DMS53 treated with DMSO at 0.1 percent for 48 hours (cell line): ENCODE measurements at regions not wholly inside any gene's neighbourhood (a gene's known extent, or its start where the extent isn't known, plus 50 kb on each side); places are given as distances from the start of the nearest gene placed in this dataset.

ENCODE experiments used
- DNase-seq: peaks from one replicate; lab custom pipeline; 2025; ENCODE audit not compliant: unreplicated experiment; lab: John Stamatoyannopoulos, UW

DNA sequence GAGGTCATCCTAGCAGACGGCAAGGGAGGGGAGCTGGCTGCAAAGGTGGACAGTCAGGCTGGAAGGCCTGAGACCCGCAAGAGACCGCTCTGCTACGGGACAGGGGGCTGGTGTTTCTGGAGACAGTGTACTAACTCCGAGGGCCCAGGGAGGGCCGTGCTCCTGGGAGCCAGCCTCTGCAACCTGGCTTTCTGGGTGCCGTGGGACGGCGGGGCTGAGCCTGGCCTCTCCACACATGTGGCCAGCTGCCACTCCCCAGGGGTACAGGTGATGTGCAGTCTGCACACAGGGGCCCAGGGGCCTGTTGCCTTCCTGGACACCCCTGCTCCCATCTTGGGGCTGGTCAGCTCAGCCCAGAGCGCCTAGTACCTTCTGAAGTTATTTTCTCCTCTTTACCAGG is 92.2 kb downstream of the MRPL36 start:
- DNase-seq: no peak

GRCh38 chr5:1706428-1706827 is 93.2 kb downstream of the MRPL36 start:
- DNase-seq: no peak

DNA sequence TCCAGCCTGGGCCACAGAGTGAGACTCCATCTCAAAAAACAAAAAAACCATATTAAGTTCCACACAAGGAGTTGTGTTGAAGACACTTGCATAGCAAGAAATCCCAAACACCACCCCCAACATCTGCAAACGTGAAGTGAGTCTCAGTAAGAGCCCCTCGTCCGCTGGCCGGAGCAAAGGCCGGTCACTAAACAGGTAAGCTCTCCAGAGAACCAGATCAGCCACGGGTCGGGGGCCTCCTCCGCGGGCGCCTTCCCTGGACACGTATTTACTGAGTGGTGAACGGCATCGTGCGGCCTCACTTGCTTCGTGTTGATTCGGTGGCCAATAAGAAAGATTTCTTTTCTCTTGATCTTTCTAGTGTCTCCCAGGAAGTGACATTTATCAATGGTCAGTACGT is 93.6 kb downstream of the MRPL36 start:
- no peak for DNase-seq

- no peak for DNase-seq
These were observed 95.0 kb downstream of the MRPL36 start for GRCh38 chr5:1704676-1705075.

DNA sequence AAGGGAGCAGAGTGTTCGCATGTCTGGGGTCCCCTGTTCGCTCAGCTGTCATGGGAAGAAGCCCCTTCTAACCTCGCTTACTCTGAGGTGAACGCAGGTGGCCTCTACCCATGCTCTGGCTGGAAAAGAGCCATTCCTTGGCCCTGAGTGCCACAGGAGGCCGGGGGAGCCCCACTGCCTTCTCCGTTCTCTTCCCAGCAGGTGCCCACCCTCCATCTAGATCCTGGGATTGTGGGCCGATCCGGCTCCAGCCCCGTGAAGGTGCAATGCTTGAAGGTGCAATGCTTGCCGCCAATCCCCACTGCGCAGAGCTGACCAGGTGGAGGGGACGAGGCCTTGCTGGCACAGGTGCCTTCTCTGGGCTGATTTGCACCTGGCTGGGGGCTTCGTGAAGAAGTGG is 95.4 kb downstream of the MRPL36 start:
- no peak for DNase-seq

GRCh38 chr5:1703352-1704050 is 96.1 kb downstream of the MRPL36 start:
- DNase-seq: no peak

GRCh38 chr5:1702318-1702717 is 97.3 kb downstream of the MRPL36 start:
- no peak for DNase-seq

DNA sequence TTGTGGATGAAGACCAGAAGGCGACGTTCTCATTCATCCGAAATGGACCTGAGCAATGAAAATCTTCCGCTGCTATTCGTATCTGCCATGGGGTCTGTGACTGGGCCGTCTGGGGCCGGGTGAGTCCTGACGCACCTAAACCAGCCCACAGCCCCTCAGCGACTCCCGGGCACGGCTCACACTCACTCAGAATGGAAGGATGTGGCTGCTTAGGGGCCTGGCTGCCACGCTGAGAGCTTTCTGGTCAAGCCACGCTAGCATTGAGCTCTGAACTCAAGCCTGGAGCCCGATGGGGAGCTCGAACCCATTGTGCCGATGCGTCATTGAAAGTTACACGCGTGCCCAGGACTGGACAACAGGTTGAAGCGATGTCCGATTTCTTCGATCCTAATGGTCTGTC is 97.8 kb downstream of the MRPL36 start:
- no peak for DNase-seq

DNA sequence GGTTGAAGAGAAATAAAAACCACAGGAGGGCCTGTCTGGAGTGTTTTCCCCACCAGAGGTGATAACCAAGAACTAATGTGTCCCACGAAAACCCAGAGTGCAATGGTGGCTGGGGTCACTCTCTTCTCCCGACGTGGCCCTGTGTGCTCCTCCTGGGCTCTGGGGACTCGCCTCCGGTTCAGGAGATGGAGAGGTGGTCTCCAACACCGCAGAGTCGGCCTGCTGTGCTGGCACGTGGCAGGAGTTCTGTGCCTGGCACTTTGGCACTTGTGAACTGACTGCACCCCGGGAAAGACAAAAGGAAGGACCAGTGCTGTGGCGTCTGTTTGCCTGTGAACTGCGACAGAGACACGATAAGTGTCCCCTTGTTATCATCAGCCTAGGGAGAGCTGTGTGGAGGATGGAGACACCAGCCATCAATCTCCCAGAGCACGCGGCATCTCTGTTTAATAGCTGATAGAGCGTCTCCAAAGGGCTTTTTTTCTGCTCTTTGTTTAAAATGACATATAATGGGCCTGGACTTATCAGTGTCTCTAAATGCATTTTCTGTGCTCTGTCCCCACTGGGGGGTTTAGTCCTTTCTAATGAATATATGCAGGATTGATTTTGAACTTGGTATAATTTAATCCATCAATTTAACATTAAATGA is 98.3 kb downstream of the MRPL36 start:
- DNase-seq: no peak

DNA sequence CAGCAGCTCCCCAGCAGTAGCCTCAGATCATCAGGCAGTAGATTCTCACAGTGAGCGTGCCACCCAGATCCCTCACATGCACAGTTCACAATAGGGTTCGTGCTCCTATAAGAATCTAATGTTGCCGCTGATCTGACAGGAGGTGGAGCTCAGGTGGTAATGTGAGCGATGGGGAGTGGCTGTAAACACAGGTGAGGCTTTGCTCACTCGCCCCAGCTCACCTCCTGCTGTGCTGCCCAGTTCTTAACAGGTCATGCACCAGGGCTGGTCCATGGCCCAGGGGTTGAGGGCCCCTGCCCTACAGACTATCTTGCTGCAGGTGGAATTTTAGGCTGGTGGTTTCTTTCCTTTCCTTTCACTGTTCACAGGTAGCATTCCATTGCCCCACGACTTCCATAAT is 100.2 kb downstream of the MRPL36 start:
- DNase-seq: no peak

DNA sequence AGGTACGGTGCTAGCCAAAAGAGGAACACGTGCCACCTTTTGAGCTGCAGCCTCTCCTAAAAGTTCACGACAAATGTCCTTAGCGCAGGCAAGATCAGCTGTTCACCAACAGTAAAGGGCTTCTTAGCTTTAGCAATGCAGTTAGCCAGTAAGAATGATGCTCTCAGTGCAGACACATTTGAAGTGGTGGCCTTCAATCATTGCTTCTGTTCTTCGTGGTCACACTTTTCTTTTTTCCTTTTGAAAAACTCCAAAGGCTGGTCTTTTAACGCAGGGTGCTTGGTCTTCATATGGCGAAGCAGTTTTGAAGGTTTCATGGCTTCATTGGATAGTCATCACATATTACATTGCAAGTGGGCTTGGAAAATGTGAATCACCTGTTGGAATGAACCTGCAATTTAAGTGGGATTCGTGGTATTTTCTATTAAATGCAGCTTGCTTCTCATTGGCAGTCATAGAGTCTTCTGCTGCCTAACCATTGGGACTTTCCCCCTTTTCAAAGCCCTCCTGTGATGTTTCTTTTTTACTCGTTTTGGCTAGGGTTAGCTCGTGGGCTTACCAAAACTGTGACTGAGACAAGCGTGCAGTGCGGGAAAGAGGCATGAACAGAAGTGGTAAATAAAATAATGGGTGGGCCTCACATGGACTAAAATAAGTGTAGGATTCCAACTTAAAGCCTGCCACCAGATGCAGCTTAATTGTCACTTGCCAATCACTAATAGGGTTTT is 100.9 kb downstream of the MRPL36 start:
- no peak for DNase-seq

DNA sequence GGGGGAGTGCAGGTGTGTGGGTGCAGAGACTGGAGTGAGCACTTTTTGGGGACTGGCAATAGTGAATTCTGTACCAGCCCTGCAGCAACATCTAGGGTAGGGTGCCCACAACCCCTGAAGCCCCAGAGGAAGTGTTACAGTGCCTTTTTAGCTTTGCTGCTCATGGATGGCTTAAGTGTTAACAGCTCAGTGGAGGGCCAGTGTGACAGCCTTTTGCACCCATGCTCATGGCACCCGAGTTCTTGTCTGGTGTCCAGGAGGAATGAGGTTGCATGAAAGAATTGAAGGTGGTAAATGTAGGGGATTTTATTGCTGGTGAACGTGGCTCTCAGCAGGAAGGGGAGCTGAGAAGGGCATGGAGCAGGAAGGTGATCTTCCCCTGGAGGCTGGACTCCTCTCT is 107.3 kb downstream of the MRPL36 start:
- no peak for DNase-seq

DNA sequence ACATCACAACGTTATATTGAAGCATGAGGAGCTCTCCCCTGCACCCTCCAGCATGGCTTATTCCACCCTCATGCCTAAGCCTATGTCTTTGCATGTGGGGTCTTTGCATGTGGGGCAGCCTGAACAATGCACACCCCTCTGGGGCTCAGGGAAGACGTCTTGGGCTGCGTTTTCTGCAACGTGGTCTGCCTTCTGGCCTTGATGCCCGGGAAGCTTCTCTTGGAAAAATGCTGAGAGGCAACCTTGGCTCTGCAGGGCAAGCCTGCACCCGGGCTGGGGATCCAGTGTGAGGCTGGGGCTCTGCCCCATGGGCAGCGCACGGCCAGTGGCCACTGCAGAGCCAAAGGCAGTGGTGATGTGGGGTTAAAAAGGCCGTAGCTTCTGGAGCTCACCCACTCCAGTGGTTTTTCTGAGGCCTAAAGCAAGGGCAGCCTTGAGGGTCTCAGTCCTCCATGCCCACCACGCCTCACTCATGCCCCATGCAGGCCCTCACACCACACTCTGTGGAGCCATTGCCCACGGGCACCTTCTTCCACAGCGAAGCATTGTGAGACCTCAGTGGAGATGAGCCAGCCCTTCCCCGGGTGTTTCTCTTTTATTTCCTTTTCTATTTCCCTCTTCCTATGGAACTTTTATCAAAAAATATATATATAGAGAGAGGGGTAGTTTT is 112.2 kb downstream of the MRPL36 start:
- DNase-seq: no peak

DNA sequence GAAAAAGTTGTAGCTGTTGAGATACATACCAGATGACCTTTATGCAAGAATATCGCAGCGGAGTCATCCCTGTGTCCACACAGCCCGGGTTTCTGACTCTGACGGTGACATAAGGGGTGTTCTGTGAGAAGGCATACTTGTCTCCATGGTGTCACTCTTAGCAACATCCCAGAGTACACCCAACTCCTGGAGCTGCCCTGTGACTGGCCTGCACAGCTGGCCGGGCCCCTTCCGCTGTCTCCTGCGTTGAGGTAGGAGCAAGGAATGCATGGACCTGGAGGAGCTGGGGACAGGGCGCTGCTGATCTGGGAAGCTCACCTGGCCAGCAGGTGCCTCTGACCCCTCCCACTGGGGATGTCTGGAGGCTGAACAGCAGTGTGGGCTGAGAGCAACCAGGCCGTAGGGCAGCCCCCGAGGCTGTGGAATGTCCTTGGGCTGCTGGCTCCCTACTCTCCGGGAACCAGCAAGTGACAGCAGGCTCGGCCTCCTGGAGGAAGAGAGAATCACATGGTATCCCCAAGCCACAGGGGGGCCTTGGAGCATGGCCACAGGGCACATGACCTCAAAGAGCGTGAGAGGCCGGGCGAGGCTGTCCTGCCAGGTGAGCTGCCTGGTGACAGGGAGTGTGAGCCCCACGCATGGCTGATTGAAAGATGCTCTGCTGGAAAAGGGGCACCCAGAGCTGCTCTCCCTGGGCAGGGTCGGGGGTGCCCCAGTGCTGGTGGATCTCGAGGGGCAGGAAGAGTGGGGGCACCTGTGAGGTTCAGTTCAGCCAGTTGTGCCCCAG is 113.4 kb downstream of the MRPL36 start:
- no peak for DNase-seq

GRCh38 chr5:1685066-1685465 is 114.6 kb downstream of the MRPL36 start:
- DNase-seq: peak; percentile 7

DNA sequence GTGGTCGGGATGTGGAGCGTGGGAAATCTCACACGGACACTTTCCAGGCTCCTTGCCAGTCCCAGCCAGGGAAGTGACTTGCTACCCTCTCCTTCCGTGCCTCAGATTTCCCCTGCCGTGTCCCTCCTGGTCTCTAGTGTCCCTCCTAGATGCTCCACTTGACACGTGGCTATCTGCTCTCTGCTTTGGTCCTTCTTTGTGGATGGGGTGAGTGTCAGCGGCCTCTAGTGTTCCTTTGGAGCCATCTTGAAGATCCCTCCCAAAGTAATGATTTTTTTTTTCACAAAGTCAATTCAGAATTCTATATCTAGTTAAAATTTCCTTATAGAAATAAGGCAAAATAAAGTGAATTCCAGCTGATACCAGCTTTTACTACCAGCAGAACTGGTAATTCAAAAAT is 117.7 kb downstream of the MRPL36 start:
- no peak for DNase-seq

DNA sequence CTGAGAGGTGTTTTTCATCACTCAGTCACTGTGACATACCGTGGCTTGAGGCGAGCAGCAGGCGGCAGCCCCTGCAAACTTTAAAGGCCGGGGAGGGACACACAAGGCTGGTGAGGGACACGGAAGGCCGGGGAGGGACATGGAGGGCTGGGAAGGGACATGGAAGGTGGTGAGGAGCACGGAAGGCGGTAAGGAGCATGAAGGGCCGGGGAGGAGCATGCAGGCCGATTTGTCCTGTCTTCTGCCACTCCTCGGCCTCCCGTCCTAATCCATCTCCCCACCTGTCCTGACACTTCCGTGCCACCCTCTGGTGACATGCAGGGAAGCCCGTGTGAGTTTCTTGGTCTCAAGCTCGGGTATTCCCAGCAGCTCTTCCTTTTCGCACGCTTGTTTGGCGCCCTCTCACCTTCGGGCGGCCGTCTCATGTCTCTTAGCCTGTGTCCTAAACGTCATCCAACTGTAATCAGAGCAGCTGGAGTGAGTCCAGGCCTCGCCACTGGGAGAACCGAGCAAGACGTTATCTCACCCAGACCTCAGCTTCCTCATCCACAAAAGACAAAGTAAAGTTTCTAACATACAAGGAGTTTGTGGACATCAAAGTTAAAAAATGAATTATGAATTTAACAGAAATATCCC is 126.5 kb downstream of the MRPL36 start:
- no peak for DNase-seq

DNA sequence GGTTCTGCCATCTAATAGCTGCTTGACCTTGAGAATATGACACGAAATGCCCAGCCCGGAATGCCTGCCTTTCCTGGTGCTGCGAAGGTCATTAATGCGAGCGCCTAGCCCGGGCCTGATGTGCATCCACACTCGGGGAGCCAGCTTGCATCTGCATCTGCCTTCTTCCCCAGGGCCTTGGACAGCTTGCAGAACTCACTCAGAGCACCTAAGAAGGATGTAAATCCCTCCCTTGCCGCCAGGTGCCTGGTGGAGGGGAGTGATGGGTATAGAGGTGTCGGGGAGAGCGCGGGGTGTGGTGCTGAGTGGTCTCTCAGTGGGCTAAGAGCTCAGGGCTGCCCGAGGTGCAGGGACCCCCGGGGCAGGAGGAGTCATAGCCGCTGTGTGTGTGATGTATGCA is 127.2 kb downstream of the MRPL36 start:
- no peak for DNase-seq

DNA sequence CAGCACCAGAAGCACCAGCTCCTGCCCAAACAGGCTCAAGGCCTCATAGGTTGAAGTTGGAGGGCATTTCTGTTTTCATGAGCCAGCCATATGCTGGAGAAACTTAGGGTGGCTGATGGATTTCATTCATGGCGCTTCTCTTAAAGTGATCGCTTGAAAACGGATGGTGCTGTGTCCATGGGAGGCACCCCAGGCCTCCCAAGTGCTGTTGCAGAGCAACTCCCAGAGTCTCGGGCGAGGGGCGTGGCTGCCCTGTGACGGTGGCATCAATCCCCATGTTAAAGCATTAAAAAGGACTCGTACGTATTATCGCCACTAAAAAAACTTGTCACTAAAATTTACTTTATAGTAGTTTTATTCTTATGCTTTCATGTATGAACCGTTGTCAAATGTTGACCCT is 128.3 kb downstream of the MRPL36 start:
- no peak for DNase-seq

- no peak for DNase-seq
These were observed 129.3 kb downstream of the MRPL36 start for GRCh38 chr5:1670351-1670750.
